ENCODE measurements at regions not wholly inside any gene's neighbourhood (a gene's known extent, or its start where the extent isn't known, plus 50 kb on each side); places are given as distances from the start of the nearest gene placed in this dataset.
"Not testable (repeated sequence)": the region's sequence is repeated elsewhere in the genome, so short reads cannot be mapped to it uniquely, and the experiment has no call there.

DNA sequence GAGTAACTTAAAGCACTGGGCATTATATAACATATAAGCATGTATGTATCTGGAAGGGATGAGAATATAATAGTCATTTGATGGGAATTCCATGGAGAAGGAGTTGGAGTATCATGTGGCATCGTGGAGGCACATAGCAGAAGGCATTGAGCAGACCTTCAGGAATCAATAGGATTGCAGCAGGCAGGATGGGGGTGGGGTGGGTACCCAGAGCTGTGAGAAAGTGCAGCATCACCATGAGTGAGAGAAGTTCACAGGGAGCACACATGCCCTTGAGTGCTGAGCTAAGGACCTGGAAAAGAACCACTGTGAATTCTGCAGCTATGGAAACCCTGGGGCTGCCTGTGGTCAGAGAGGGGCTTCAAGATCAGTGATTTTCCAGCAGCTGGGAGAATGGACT, 57.3 kb downstream of the MED10 start:
- no peak for DNase-seq (ENCODE audit: low spot score)

- no peak for DNase-seq (ENCODE audit: low spot score)
Observed at GRCh38 chr5:6319116-6319515, 59.2 kb downstream of the MED10 start.

GRCh38 chr5:6317116-6317798, 61.1 kb downstream of the MED10 start:
- no peak for DNase-seq (ENCODE audit: low spot score)

DNA sequence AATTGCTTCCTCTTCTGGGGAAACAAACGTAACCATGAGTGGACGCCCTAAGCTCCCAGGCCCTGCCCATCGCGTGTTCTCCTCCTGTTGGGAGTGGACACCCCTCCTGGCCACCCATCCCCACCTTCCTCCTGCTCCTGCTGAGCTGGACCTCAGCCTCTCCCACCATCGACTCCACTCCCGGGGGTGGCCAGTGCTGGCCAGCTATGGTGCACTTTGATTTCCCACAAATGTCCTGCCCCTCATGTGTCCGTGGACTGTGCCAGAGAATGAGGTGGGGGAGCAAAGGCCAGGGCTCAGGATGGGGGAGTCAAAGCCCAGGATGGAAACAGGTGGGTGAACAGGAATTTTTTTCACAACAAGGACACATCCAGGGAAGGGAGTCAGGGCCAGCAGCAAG, 62.8 kb downstream of the MED10 start:
- no peak for DNase-seq (ENCODE audit: low spot score)

- DNase-seq (ENCODE audit: low spot score), result no peak
Observed at GRCh38 chr5:6311568-6312501, 66.5 kb downstream of the MED10 start.

DNA sequence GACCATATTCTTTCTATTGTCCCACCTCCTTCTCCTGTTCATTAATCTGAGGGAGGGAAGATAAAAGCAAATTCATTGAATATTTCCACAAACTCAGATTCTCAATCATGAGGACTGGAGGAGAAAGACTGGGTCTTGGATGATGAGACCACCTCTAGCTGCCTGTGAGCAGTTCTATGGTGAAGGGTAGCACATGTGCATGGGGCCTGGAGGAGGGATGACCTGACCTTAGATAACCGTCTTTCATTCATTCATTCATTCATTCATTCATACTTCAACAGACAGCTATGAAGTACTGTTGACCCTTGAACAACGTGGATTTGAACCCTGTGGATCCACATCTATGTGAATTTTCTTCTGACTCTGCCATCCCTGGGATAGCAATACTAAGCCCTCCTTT, 68.4 kb downstream of the MED10 start:
- no peak for DNase-seq (ENCODE audit: low spot score)

GRCh38 chr5:6308683-6309082, 69.7 kb downstream of the MED10 start:
- DNase-seq (ENCODE audit: low spot score), result no peak

GRCh38 chr5:6307304-6307703, 71.0 kb downstream of the MED10 start:
- DNase-seq (ENCODE audit: low spot score), result no peak

- no peak for DNase-seq (ENCODE audit: low spot score)
Observed at GRCh38 chr5:6305853-6306252, 72.5 kb downstream of the MED10 start.

GRCh38 chr5:6302684-6303083, 75.7 kb downstream of the MED10 start:
- DNase-seq (ENCODE audit: low spot score), result peak; percentile 15

- DNase-seq (ENCODE audit: low spot score), result no peak
Observed at GRCh38 chr5:6302075-6302474, 76.3 kb downstream of the MED10 start.

DNA sequence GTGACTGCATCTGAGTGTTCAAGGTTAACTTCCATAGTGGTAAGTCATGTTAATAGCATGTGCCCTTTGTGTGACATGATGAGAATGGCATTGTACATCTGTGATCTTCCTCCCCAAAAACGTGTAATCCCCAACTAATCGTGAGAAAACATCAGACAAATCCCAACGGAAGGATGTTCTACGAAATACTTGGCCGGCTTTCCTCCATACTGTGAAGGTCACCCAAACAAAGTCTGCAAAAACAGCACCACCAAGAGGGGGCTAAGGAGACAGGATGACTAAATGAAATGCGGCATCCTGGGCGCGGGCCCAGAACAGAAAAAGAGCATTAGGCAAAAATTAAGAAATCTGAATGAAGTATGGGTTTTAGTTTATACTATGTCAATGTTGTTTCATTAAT, 81.8 kb downstream of the MED10 start:
- DNase-seq (ENCODE audit: low spot score), result no peak

GRCh38 chr5:6291961-6292360, 86.4 kb downstream of the MED10 start:
- DNase-seq (ENCODE audit: low spot score), result peak; percentile 50

DNA sequence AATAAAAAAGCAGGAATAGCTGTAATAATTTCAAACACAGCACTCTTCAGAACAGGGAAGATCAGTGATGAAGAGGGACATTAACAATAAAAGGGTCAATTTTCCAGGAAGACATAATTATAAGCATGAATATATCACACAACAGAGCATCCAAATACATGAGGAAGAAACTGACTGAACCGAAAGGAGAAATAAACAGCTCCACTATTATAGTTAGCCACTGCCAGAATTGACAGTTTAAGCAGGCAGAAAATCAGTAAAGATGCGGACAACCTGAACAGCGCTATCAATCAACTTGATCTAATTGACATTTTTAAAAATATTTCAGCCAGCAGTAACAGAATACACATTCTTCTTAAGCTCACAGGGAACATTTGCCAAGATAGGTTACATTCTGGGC, 89.1 kb downstream of the MED10 start:
- DNase-seq (ENCODE audit: low spot score), result no peak

GRCh38 chr5:6287176-6287575, 91.2 kb downstream of the MED10 start:
- no peak for DNase-seq (ENCODE audit: low spot score)

- no peak for DNase-seq (ENCODE audit: low spot score)
Observed at GRCh38 chr5:6286404-6286803, 91.9 kb downstream of the MED10 start.

DNA sequence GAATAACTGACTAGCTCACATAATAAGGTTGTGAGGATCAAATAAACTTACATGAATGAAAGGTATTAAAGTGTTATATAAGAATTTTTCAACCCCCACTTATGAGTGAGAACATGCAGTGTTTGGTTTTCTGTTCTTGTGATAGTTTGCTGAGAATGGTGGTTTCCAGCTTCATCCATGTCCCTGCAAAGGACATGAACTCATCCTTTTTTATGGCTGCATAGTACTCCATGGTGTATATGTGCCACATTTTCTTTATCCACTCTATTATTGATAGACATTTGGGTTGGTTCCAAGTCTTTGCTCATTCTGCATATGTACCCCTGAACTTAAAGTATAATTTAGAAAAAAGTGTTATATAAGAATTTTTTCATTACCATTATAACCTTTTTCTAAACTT, 93.9 kb downstream of the MED10 start:
- not testable (repeated sequence) for DNase-seq (ENCODE audit: low spot score)

DNA sequence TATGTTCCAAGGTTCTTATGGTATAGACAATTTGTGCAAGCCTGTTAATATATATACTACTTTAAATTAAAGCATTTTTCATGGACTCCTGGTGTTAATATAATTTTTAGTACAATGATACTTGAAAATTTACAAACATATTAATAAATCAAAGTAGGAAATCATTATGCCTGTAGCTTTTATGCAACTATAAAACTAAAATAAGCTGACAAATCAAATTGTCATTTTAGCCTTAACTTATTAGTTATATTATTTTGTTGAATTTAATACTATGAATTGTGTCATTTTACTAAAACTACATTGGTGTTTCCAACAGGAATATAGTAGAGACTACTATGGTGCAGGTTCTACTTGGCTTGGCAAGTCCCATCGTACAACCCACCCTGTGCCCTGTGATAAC, 96.0 kb downstream of the MED10 start:
- DNase-seq (ENCODE audit: low spot score), result no peak

DNA sequence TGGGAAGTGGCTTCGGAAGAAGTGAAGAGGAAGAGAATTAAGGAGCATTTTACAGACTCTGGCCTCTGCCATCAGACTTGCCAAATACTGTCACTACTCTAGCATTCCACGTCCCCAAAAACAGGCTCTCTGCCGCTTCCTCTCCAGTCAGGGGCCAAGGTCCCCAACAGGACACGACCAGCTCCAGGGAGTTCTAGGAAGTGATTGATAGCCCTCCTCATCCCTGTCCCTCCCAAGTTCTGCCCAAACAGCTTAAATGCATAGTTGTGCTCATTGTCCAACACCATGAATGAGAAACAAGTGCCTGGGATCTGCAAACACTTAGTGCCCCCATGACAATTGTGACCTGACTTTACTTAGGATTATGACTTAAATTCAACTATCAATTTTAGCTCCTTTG, 96.5 kb downstream of the MED10 start:
- DNase-seq (ENCODE audit: low spot score), result no peak

DNA sequence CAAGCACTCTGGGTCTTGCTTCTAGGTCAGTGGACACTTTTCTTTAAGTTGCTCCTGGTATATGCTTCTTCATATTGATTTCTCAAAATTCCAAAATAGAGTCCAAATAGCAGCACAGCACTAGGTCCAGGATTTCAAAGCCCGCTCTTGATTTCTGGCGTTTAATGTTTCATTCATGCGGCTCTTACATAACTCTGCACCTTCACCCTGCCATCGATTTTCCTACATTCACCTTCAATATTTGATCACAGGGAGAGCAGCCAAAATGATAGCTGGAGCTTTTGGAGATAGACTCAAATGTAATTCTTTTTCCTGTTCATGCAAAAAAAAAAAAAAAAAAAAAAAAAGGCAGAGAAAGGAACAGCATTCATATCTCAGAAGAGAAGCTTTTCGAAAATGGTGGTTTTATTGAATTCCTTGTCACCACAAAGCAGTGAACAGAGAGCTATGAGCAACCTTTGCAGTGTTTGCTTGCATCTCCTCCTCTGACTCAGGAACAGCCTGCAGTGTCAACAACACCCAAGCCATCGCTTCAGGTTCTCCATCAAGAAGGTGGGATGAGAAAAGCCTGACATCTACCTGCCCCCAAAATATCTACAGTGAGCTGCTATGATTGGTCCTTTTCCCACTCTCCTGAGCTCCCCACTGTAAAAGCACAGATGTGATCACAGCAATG, 97.8 kb downstream of the MED10 start:
- DNase-seq (ENCODE audit: low spot score), result no peak

GRCh38 chr5:6279607-6280006, 98.7 kb downstream of the MED10 start:
- DNase-seq (ENCODE audit: low spot score), result no peak

GRCh38 chr5:6274846-6275543, 103.4 kb downstream of the MED10 start:
- no peak for DNase-seq (ENCODE audit: low spot score)
